GM12878 (cell line): ENCODE measurements at regions not wholly inside any gene's neighbourhood (a gene's known extent, or its start where the extent isn't known, plus 50 kb on each side); places are given as distances from the start of the nearest gene placed in this dataset.
A peak's percentile ranks its signal among the peaks of the same experiment; 100 is the strongest.

ENCODE experiments used
- ATAC-seq: fragments of 200-7000 bp; cut with Tn5 transposase; 3 replicates; pipeline ENCODE4 v1.9.1; 2020; ENCODE audit warnings: mild to moderate bottlenecking, moderate library complexity
- BruUV-seq: library from RNA; stranded (reverse); fragments of 400-500 nt; replicated peaks from 2 replicates; lab custom pipeline; 2021; lab: Mats Ljungman, UMichigan
- CTCF ChIA-PET: fragments of 300-600 bp; sonication (Branson Sonifier 250); formaldehyde crosslinking; extraction: SDS; loops from one replicate; lab custom pipeline; 2021; ENCODE audit warnings: inconsistent platforms; lab: Yijun Ruan, JAX
- POLR2A ChIA-PET: fragments of 350-600 bp; formaldehyde crosslinking; extraction: SDS; loops from one replicate; lab custom pipeline; 2021; ENCODE audit warnings: inconsistent platforms; lab: Charles Lee
- RAD21 ChIA-PET: fragments of 300-600 bp; sonication (Branson Sonifier 250); formaldehyde crosslinking; loops from one replicate; lab custom pipeline; 2023; ENCODE audit warnings: antibody characterized with exemption; ENCODE audit not compliant: unreplicated experiment; lab: Charles Lee
- SMC1A ChIA-PET: fragments of 300-600 bp; sonication (Branson Sonifier 250); formaldehyde crosslinking; loops from one replicate; lab custom pipeline; 2023; ENCODE audit not compliant: unreplicated experiment, uncharacterized antibody; lab: Charles Lee
- DNase-seq: peaks from one replicate; pipeline ENCODE4 v3.0.0-alpha.2; 2011; ENCODE audit warnings: low read depth, low spot score
- FAIRE-seq: peaks from 3 replicates; lab custom pipeline; 2011; peaks lifted over from hg19 to GRCh38; lab: Jason Lieb, UNC
- H2AFZ ChIP-seq: 2 replicates; pipeline ENCODE4 v1.6.0; 2011; ENCODE audit warnings: low read depth, low read length, control low read depth; ENCODE audit not compliant: control insufficient read depth
- H3K27ac ChIP-seq: 2 replicates; pipeline ENCODE4 v1.5.1; 2011; ENCODE audit warnings: control low read depth; ENCODE audit not compliant: control insufficient read depth, insufficient read depth
- H3K27me3 ChIP-seq, 2 experiments: replicated peaks in 1 of 2; 2 replicates each; pipeline versions ENCODE4 v1.6.0 to v1.6.1; 2011; ENCODE audit warnings: low read length in 1 of 2; ENCODE audit not compliant: control insufficient read depth in 2 of 2, insufficient read depth in 2 of 2
- H3K36me3 ChIP-seq, 2 experiments: 2 replicates each; pipeline ENCODE4 v1.5.1; 2011; ENCODE audit warnings: low read length in 1 of 2; ENCODE audit not compliant: control insufficient read depth in 2 of 2, insufficient read depth in 2 of 2
- H3K4me1 ChIP-seq: 2 replicates; pipeline ENCODE4 v1.6.1; 2011; ENCODE audit warnings: mild to moderate bottlenecking, low read length, moderate library complexity, mixed read lengths; ENCODE audit not compliant: control insufficient read depth, insufficient read depth
- H3K4me2 ChIP-seq: 2 replicates; pipeline ENCODE4 v1.6.0; 2011; ENCODE audit warnings: control low read depth; ENCODE audit not compliant: control insufficient read depth, insufficient read depth
- H3K4me3 ChIP-seq: fragments of 200-600 bp; sonication (generic); 2 replicates; pipeline ENCODE4 v1.5.1; 2016
- H3K79me2 ChIP-seq: 2 replicates; pipeline ENCODE4 v1.6.0; 2011; ENCODE audit warnings: low read length; ENCODE audit not compliant: control insufficient read depth, insufficient read depth
- H3K9ac ChIP-seq: 2 replicates; pipeline ENCODE4 v1.8.0; 2011; ENCODE audit warnings: low read length, control low read depth, mixed read lengths; ENCODE audit not compliant: control insufficient read depth, insufficient read depth
- H3K9me3 ChIP-seq: replicated peaks from 3 replicates; pipeline ENCODE4 v1.5.1; 2011; ENCODE audit warnings: mild to moderate bottlenecking, low read length; ENCODE audit not compliant: control insufficient read depth, insufficient read depth
- H4K20me1 ChIP-seq: 2 replicates; pipeline ENCODE4 v1.6.0; 2011; ENCODE audit not compliant: control insufficient read depth, insufficient read depth
- ATF7 ChIP-seq: fragments of 450-650 bp; IDR thresholded peaks from 2 replicates; pipeline ENCODE4 v1.6.1; 2016; ENCODE audit warnings: low read depth, mild to moderate bottlenecking
- BHLHE40 ChIP-seq, 2 experiments: fragments of 450-650 bp in 1 of 2; IDR thresholded peaks; 2 replicates each; pipeline ENCODE4 v1.6.1; 2011 to 2017; ENCODE audit warnings: low read depth in 2 of 2, borderline replicate concordance in 1 of 2, improper control_type of control experiment in 1 of 2, low read length in 1 of 2, mild to moderate bottlenecking in 1 of 2
- BMI1 ChIP-seq: fragments of 450-650 bp; IDR thresholded peaks from 2 replicates; pipeline ENCODE4 v1.6.1; 2016; ENCODE audit warnings: mild to moderate bottlenecking, moderate library complexity, borderline replicate concordance
- CBX3 ChIP-seq: fragments of 200-600 bp; sonication (generic); IDR thresholded peaks from 2 replicates; pipeline ENCODE4 v1.6.1; 2016; ENCODE audit warnings: low read depth, borderline replicate concordance
- CBX5 ChIP-seq: sonication (generic); IDR thresholded peaks from 2 replicates; pipeline ENCODE4 v1.6.1; 2016; ENCODE audit warnings: low read depth, moderate library complexity, mild to moderate bottlenecking, inconsistent platforms
- CHD1 ChIP-seq: IDR thresholded peaks from 2 replicates; pipeline ENCODE4 v1.6.1; 2012; ENCODE audit warnings: low read depth, low read length, improper control_type of control experiment
- EGR1 ChIP-seq, 2 experiments: IDR thresholded peaks; 1 replicate in 1 of 2; 2 replicates in 1 of 2; pipeline ENCODE4 v1.6.1; 2011 to 2012; ENCODE audit warnings: low read depth in 2 of 2, low read length in 2 of 2, borderline replicate concordance in 1 of 2, mild to moderate bottlenecking in 1 of 2, moderate library complexity in 1 of 2
- ELK1 ChIP-seq: IDR thresholded peaks from 2 replicates; pipeline ENCODE4 v1.6.1; 2012; ENCODE audit warnings: low read depth, low read length, improper control_type of control experiment
- HCFC1 ChIP-seq: fragments of 150-350 bp; IDR thresholded peaks from 2 replicates; pipeline ENCODE4 v1.6.1; 2014; ENCODE audit warnings: low read length
- KDM1A ChIP-seq: fragments of 200-600 bp; sonication (generic); IDR thresholded peaks from 2 replicates; pipeline ENCODE4 v1.6.1; 2016; ENCODE audit warnings: borderline replicate concordance
- MEF2B ChIP-seq: fragments of 450-650 bp; IDR thresholded peaks from 2 replicates; pipeline ENCODE4 v1.6.1; 2018; ENCODE audit warnings: mild to moderate bottlenecking, moderate library complexity; ENCODE audit not compliant: partially characterized antibody, poor library complexity, severe bottlenecking
- MLLT1 ChIP-seq: fragments of 450-650 bp; IDR thresholded peaks from 2 replicates; pipeline ENCODE4 v1.6.1; 2016; ENCODE audit warnings: mild to moderate bottlenecking
- NFIC ChIP-seq: IDR thresholded peaks from 2 replicates; pipeline ENCODE4 v1.6.1; 2012; ENCODE audit warnings: low read depth, mild to moderate bottlenecking, inconsistent platforms, low read length, moderate library complexity
- SIN3A ChIP-seq: IDR thresholded peaks from 2 replicates; pipeline ENCODE4 v1.6.1; 2012; ENCODE audit warnings: low read depth, low read length, improper control_type of control experiment
- SIX5 ChIP-seq: IDR thresholded peaks from 2 replicates; pipeline ENCODE4 v1.6.1; 2011; ENCODE audit warnings: mild to moderate bottlenecking, low read depth, low read length, moderate library complexity; ENCODE audit not compliant: severe bottlenecking
- SMAD5 ChIP-seq: IDR thresholded peaks from 2 replicates; pipeline ENCODE4 v1.6.1; 2016; ENCODE audit warnings: antibody characterized with exemption, low read depth
- WGBS: methylation state at CpG from one replicate; pipeline ENCODE4 v1.1.6; 2016; ENCODE audit warnings: low lambda C conversion rate; ENCODE audit not compliant: insufficient replicate concordance, insufficient coverage; ENCODE audit errors: missing lambda C conversion rate; 5-methylcytosine and 5-hydroxymethylcytosine counted together
- in situ Hi-C: fragments of 300-500 bp; cut with MboI; formaldehyde crosslinking; loops from 9 replicates; pipeline ENCODE4 v1.14.3; 2018; ENCODE audit warnings: mixed read lengths
- intact Hi-C: fragments of 100-400 bp; cut with micrococcal nuclease; formaldehyde crosslinking; loops from one replicate; pipeline ENCODE4 v1.14.2; 2022; ENCODE audit not compliant: unreplicated experiment
- TF ChIP-seq, protein P1 (sequence below): fragments of 450-650 bp; IDR thresholded peaks from 2 replicates; pipeline ENCODE4 v1.6.1; 2017; ENCODE audit warnings: mild to moderate bottlenecking
- TF ChIP-seq, protein P2 (sequence below): IDR thresholded peaks from 2 replicates; pipeline ENCODE4 v1.6.1; 2011; ENCODE audit warnings: mild to moderate bottlenecking, low read depth, low read length, moderate library complexity; ENCODE audit not compliant: insufficient replicate concordance

GRCh38 chrX:63013549-63013948 lies 337.6 kb downstream of the SPIN4 start:
- SMC1A ChIA-PET: interaction anchor here (1.1 to 1.3 kb wide), 3 partner anchors 36 to 904 kb away, joined by 3 to 7 read pairs (median 5); no protein-coding TSS in a partner anchor
- H3K79me2 ChIP-seq: no peaks in the 10 kb centered on the region
- ATAC-seq: peak; percentile 73
- no TSS peak for BruUV-seq
- TF ChIP-seq SMAD5: no peak
- no peak for TF ChIP-seq BMI1
- no peak for TF ChIP-seq KDM1A
- TF ChIP-seq CBX3: no peak
- no peak for TF ChIP-seq CHD1
- no peak for TF ChIP-seq ATF7
- TF ChIP-seq SIX5: no peak
- TF ChIP-seq MLLT1: no peak
- TF ChIP-seq HCFC1: no peak
- TF ChIP-seq, protein P1, sequence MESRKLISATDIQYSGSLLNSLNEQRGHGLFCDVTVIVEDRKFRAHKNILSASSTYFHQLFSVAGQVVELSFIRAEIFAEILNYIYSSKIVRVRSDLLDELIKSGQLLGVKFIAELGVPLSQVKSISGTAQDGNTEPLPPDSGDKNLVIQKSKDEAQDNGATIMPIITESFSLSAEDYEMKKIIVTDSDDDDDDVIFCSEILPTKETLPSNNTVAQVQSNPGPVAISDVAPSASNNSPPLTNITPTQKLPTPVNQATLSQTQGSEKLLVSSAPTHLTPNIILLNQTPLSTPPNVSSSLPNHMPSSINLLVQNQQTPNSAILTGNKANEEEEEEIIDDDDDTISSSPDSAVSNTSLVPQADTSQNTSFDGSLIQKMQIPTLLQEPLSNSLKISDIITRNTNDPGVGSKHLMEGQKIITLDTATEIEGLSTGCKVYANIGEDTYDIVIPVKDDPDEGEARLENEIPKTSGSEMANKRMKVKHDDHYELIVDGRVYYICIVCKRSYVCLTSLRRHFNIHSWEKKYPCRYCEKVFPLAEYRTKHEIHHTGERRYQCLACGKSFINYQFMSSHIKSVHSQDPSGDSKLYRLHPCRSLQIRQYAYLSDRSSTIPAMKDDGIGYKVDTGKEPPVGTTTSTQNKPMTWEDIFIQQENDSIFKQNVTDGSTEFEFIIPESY: no peak
- TF ChIP-seq MEF2B: no peak
- TF ChIP-seq BHLHE40 (IDR thresholded peaks at IDR 0.05; ENCODE audit: borderline replicate concordance in 1 of 2, low read depth in 2 of 2, low read length in 1 of 2): no peak
- TF ChIP-seq CBX5: no peak
- TF ChIP-seq, protein P2, sequence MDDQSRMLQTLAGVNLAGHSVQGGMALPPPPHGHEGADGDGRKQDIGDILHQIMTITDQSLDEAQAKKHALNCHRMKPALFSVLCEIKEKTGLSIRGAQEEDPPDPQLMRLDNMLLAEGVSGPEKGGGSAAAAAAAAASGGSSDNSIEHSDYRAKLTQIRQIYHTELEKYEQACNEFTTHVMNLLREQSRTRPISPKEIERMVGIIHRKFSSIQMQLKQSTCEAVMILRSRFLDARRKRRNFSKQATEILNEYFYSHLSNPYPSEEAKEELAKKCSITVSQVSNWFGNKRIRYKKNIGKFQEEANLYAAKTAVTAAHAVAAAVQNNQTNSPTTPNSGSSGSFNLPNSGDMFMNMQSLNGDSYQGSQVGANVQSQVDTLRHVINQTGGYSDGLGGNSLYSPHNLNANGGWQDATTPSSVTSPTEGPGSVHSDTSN: no peak
- no peak for TF ChIP-seq NFIC
- no peak for TF ChIP-seq EGR1 (IDR thresholded peaks at IDR 0.05; ENCODE audit: borderline replicate concordance in 1 of 2, low read depth in 2 of 2, low read length in 2 of 2)
- TF ChIP-seq SIN3A: no peak
- no peak for TF ChIP-seq ELK1
- TF ChIP-seq, all 136 proteins: peak for 0
- ChIA-PET CTCF (interaction anchor here (1.0 to 1.4 kb wide), 2 partner anchors 115 to 262 kb away, joined by 3 to 6 read pairs; no protein-coding TSS in a partner anchor), RAD21 (interaction anchor here (1.0 to 1.1 kb wide), 2 partner anchors 261 to 493 kb away, joined by 3 read pairs; no protein-coding TSS in a partner anchor), POLR2A (no interaction called here)
- no peak overlapping the region for H3K9ac ChIP-seq
- FAIRE-seq (no peak), DNase-seq (no peak)
- no peaks in the 10 kb centered on the region for H3K27me3 ChIP-seq
- intact Hi-C loops: no loop called here
- in situ Hi-C loops: no loop called here
- H3K4me3 ChIP-seq: no peak overlapping the region
- H3K27ac ChIP-seq: no peak overlapping the region
- H3K36me3 ChIP-seq: no peaks in the 10 kb centered on the region
- 12% methylated on average over 3 of the region's 3 CpGs for WGBS
- H2AFZ ChIP-seq: no peak overlapping the region
- H3K4me2 ChIP-seq: no peak overlapping the region
- no peaks in the 10 kb centered on the region for H4K20me1 ChIP-seq
- H3K9me3 ChIP-seq: no peaks in the 10 kb centered on the region
- no peaks in the 10 kb centered on the region for H3K4me1 ChIP-seq
